HL-60 (cell line): ENCODE measurements at regions not wholly inside any gene's neighbourhood (a gene's known extent, or its start where the extent isn't known, plus 50 kb on each side); places are given as distances from the start of the nearest gene placed in this dataset.

Experiments
- CTCF ChIP-seq: IDR thresholded peaks from one replicate; pipeline ENCODE4 v1.5.1; 2011; ENCODE audit warnings: low read length, control low read depth, inconsistent platforms; ENCODE audit not compliant: insufficient read depth
- GABPA ChIP-seq: IDR thresholded peaks from 2 replicates; pipeline ENCODE4 v1.6.1; 2012; ENCODE audit warnings: low read depth
- POLR2AphosphoS5 ChIP-seq: IDR thresholded peaks from 2 replicates; pipeline ENCODE4 v1.6.1; 2012; ENCODE audit warnings: low read depth
- REST ChIP-seq: IDR thresholded peaks from 2 replicates; pipeline ENCODE4 v1.6.1; 2012; ENCODE audit warnings: low read depth; ENCODE audit not compliant: insufficient replicate concordance

- no peak for TF ChIP-seq CTCF
- TF ChIP-seq POLR2AphosphoS5, result no peak
- TF ChIP-seq REST, result no peak
- no peak for TF ChIP-seq GABPA
These were observed 108.4 kb downstream of the CAND1 start for GRCh38 chr12:67377541-67377940.
